Fibroblast of villous mesenchyme (primary cell): ENCODE measurements at regions not wholly inside any gene's neighbourhood (a gene's known extent, or its start where the extent isn't known, plus 50 kb on each side); places are given as distances from the start of the nearest gene placed in this dataset.
A peak's percentile ranks its signal among the peaks of the same experiment; 100 is the strongest.

ENCODE experiments used
- DNase-seq: peaks from one replicate; pipeline ENCODE4 v3.0.0-alpha.2; 2010; ENCODE audit warnings: low read depth
- H3K4me3 ChIP-seq: 2 replicates; pipeline ENCODE4 v1.5.1; 2011; ENCODE audit warnings: low read depth, mild to moderate bottlenecking, low read length
- TF ChIP-seq, protein P1 (sequence below): IDR thresholded peaks from 2 replicates; pipeline ENCODE4 v1.5.1; 2012; ENCODE audit warnings: low read depth, mild to moderate bottlenecking, low read length; ENCODE audit not compliant: insufficient read depth

DNA sequence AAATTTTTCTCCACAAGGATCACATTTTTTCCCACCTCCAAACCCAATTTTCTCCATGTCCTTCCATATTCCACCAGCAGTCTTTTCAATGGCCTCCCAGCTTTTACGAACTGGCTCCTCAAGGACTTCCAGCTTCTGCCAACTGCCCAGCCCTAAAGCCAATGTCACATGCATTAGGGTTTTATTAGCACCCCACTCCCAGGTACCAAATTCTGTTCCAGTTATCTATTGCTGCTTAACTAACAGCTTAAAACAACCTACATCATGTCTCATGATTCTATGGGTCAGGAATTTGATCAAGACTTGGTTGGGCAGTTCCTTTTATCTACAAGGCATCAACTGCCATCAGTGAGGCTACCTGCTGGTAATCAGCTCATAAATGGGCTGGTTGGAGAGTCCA lies 151.3 kb downstream of the SPTSSA start:
- H3K4me3 ChIP-seq: no peak overlapping the region
- TF ChIP-seq, protein P1, sequence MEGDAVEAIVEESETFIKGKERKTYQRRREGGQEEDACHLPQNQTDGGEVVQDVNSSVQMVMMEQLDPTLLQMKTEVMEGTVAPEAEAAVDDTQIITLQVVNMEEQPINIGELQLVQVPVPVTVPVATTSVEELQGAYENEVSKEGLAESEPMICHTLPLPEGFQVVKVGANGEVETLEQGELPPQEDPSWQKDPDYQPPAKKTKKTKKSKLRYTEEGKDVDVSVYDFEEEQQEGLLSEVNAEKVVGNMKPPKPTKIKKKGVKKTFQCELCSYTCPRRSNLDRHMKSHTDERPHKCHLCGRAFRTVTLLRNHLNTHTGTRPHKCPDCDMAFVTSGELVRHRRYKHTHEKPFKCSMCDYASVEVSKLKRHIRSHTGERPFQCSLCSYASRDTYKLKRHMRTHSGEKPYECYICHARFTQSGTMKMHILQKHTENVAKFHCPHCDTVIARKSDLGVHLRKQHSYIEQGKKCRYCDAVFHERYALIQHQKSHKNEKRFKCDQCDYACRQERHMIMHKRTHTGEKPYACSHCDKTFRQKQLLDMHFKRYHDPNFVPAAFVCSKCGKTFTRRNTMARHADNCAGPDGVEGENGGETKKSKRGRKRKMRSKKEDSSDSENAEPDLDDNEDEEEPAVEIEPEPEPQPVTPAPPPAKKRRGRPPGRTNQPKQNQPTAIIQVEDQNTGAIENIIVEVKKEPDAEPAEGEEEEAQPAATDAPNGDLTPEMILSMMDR: no peak
- no peak for DNase-seq

- no peak overlapping the region for H3K4me3 ChIP-seq
- DNase-seq: no peak
- TF ChIP-seq, protein P1: no peak
These were observed 158.2 kb downstream of the SPTSSA start for GRCh38 chr14:34303811-34304210.

GRCh38 chr14:34302654-34303053 lies 159.4 kb downstream of the SPTSSA start:
- no peak for DNase-seq
- H3K4me3 ChIP-seq: no peak overlapping the region
- TF ChIP-seq, protein P1: no peak

DNA sequence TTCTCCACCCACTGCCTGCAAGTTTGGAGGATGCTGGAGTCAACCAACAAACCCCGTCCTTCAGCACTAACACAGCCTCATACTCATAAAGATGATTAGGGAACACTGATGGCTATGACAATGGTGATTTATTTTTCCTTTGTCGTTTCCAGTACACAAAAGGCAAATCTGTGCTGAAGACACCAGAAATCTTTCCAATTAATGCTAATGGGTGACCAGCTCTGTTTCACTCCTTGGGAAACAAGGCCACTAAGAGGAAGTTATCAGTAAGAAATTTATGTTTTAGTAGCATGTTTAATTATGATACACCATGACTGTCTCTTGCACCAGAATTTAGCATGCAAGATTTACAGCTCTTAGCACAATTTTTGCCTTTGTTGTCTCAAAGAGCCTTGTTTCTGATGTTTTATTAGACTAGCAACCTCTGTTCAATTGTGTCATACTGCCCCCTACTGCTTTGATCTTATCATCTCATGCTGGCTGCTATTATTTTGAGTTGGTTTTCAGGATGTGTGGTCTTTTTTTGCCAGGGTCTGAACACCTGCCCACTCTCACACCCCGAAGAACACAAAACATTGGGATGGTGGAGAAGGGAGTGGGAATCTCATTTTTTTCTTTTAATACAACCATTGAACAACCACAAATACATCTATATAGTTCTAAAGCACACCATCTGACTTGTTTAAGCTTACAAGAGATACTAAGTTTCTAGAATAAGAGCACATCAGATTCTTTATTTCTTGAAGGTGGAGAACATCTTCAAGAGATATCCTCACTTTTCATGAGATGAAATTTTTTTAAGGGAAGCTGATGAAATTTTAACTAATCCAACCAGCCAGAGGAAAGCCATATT lies 160.9 kb downstream of the SPTSSA start:
- peak; percentile 58 for DNase-seq
- no peak overlapping the region for H3K4me3 ChIP-seq
- TF ChIP-seq, protein P1: peak; percentile 68

- DNase-seq: no peak
These were observed 161.7 kb downstream of the SPTSSA start for GRCh38 chr14:34300330-34300729.

DNA sequence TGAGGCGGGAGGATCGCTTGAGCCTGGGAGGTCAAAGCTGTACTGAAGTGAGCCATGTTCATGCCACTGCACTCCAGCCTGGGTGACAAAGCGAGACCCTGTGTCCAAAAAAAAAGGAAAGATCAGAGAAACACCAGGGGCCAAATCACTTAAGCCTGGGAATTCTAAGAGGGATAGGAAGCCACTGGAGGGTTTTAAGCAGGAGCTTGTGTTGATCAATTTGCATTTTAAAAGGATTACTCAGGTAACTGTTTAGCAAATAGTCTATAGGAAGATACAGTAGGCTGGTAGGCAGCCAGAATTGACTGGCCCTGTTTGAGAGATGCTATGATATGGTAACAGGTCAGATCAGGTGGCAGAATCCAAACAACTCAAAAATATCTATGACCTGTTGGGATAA lies 162.7 kb downstream of the SPTSSA start:
- no peak for DNase-seq
- no peak overlapping the region for H3K4me3 ChIP-seq
- TF ChIP-seq, protein P1: no peak

More at GRCh38 chr14:34300330-34300729, 161.7 kb downstream of the SPTSSA start:
- H3K4me3 ChIP-seq: no peak overlapping the region
- TF ChIP-seq, protein P1: no peak
